GM12872 (cell line): ENCODE measurements at regions not wholly inside any gene's neighbourhood (a gene's known extent, or its start where the extent isn't known, plus 50 kb on each side); places are given as distances from the start of the nearest gene placed in this dataset.

Source experiments
- CTCF ChIP-seq: IDR thresholded peaks from 3 replicates; pipeline ENCODE4 v1.5.1; 2011; ENCODE audit warnings: low read depth, mild to moderate bottlenecking, low read length, moderate library complexity; ENCODE audit not compliant: insufficient read depth

- no peak for TF ChIP-seq CTCF
These were observed 177.0 kb upstream of the TBL1XR1 start for GRCh38 chr3:177374323-177374722.

- TF ChIP-seq CTCF, result no peak
These were observed 178.0 kb upstream of the TBL1XR1 start for GRCh38 chr3:177375316-177375715.

GRCh38 chr3:177377166-177377565 lies 179.9 kb upstream of the TBL1XR1 start:
- TF ChIP-seq CTCF, result no peak

- TF ChIP-seq CTCF, result no peak
These were observed 180.9 kb upstream of the TBL1XR1 start for GRCh38 chr3:177378168-177378567.

- TF ChIP-seq CTCF, result no peak
These were observed 181.8 kb upstream of the TBL1XR1 start for GRCh38 chr3:177379045-177379444.

GRCh38 chr3:177381070-177381469 lies 183.8 kb upstream of the TBL1XR1 start:
- TF ChIP-seq CTCF, result no peak

- no peak for TF ChIP-seq CTCF
These were observed 185.7 kb upstream of the TBL1XR1 start for GRCh38 chr3:177382944-177383343.

GRCh38 chr3:177385186-177385585 lies 187.9 kb upstream of the TBL1XR1 start:
- TF ChIP-seq CTCF, result no peak
